HEK293 (cell line): ENCODE measurements at regions not wholly inside any gene's neighbourhood (a gene's known extent, or its start where the extent isn't known, plus 50 kb on each side); places are given as distances from the start of the nearest gene placed in this dataset.

Source experiments
- YY1 ChIP-seq: fragments of 450-650 bp; formaldehyde crosslinking; IDR thresholded peaks from 2 replicates; pipeline ENCODE4 v1.5.1; 2018; ENCODE audit warnings: missing biosample characterization, missing genetic modification characterization
- ZBTB8A ChIP-seq: fragments of 450-650 bp; formaldehyde crosslinking; IDR thresholded peaks from 2 replicates; pipeline ENCODE4 v1.5.1; 2016; ENCODE audit warnings: missing biosample characterization, missing genetic modification characterization
- ZNF133 ChIP-seq: fragments of 450-650 bp; formaldehyde crosslinking; IDR thresholded peaks from 2 replicates; pipeline ENCODE4 v1.5.1; 2016; ENCODE audit warnings: missing biosample characterization, missing genetic modification characterization

- TF ChIP-seq ZBTB8A: no peak
- TF ChIP-seq YY1 (tag by site-specific recombination): no peak
- TF ChIP-seq ZNF133 (tag by site-specific recombination): no peak
These were observed 629.4 kb downstream of the PLOD2 start for GRCh38 chr3:145531548-145531947.
